Right cardiac atrium (tissue), 5 donors: ENCODE measurements at regions not wholly inside any gene's neighbourhood (a gene's known extent, or its start where the extent isn't known, plus 50 kb on each side); places are given as distances from the start of the nearest gene placed in this dataset.

Experiments used
- ATAC-seq, 2 donors: fragments of 200-7000 bp; cut with Tn5 transposase; one replicate each; pipeline versions ENCODE4 v1.8.0 to v1.9.1; 2020; ENCODE audit warnings: moderate library complexity in 2 of 2, mild to moderate bottlenecking in 1 of 2
- DNase-seq, 3 donors: peaks; one replicate each; pipeline ENCODE4 v3.0.0-alpha.2; 2020
- H3K27ac ChIP-seq: one replicate; pipeline ENCODE4 v1.5.1; 2013; ENCODE audit warnings: mild to moderate bottlenecking, low read length, control low read depth, moderate library complexity
- H3K27me3 ChIP-seq: one replicate; pipeline ENCODE4 v1.6.1; 2013; ENCODE audit not compliant: control insufficient read depth, insufficient read depth
- H3K4me1 ChIP-seq: one replicate; pipeline ENCODE4 v1.6.1; 2013; ENCODE audit warnings: low read length; ENCODE audit not compliant: control insufficient read depth, insufficient read depth
- H3K4me3 ChIP-seq: one replicate; pipeline ENCODE4 v1.5.1; 2013; ENCODE audit warnings: low read length, control low read depth
- H3K9me3 ChIP-seq: one replicate; pipeline ENCODE4 v1.6.1; 2013; ENCODE audit warnings: low read length; ENCODE audit not compliant: control insufficient read depth
- WGBS: extraction: QIAGEN DNeasy Blood & Tissue Kit; methylation state at CpG from one replicate; pipeline ENCODE4 v1.1.7; 2013; 5-methylcytosine and 5-hydroxymethylcytosine counted together
- intact Hi-C, 4 donors: fragments of 100-400 bp; cut with DNase I; formaldehyde crosslinking; loops; one replicate each; pipeline versions ENCODE4 v1.11.0 to v1.14.0; 2022 to 2023
- donor health status: healthy with polysubstance abuse.
- donor health status: DM: no; HTN: yes; CAD: no.
- donor health status: DM: no; HTN: no; CAD: no.
- donor health status: DM: no; HTN: yes; CAD: no; lungs with severe emphysema.
- donor health status: DM: yes; HTN: yes; CAD: no.

- Histone ChIP-seq H3K4me3 (no peak overlapping the region), H3K27ac (no peak overlapping the region), H3K27me3 (no peaks in the 10 kb centered on the region), H3K9me3 (no peaks in the 10 kb centered on the region), H3K4me1 (no peaks in the 10 kb centered on the region)
- ATAC-seq = no peak
- 63% methylated on average over 1 of the region's 1 CpG for WGBS
- intact Hi-C loops = no loop called here
- no peak for DNase-seq
These were observed 157.3 kb upstream of the CTNNA2 start for GRCh38 chr2:79355569-79355968.

- intact Hi-C loops = no loop called here
- Histone ChIP-seq H3K4me1 (no peaks in the 10 kb centered on the region), H3K27ac (no peak overlapping the region), H3K4me3 (no peak overlapping the region), H3K9me3 (no peaks in the 10 kb centered on the region), H3K27me3 (no peaks in the 10 kb centered on the region)
- DNase-seq = no peak
- no peak for ATAC-seq
These were observed 167.9 kb upstream of the REG3A start for GRCh38 chr2:79327460-79327859.

GRCh38 chr2:79320871-79321270, 161.3 kb upstream of the REG3A start:
- WGBS = 83% methylated on average over 1 of the region's 1 CpG
- DNase-seq = no peak
- intact Hi-C loops = no loop called here
- Histone ChIP-seq H3K27ac (no peak overlapping the region), H3K9me3 (no peaks in the 10 kb centered on the region), H3K4me1 (no peaks in the 10 kb centered on the region), H3K4me3 (no peak overlapping the region), H3K27me3 (no peaks in the 10 kb centered on the region)
- no peak for ATAC-seq

- DNase-seq (no peak), ATAC-seq (no peak)
- intact Hi-C loops = no loop called here
- Histone ChIP-seq H3K4me1 (no peaks in the 10 kb centered on the region), H3K27me3 (no peaks in the 10 kb centered on the region), H3K27ac (no peak overlapping the region), H3K4me3 (no peak overlapping the region), H3K9me3 (no peaks in the 10 kb centered on the region)
- WGBS = 75% methylated on average over 2 of the region's 2 CpGs
These were observed 135.4 kb upstream of the REG3A start for GRCh38 chr2:79294994-79295393.

- WGBS = 76% methylated on average over 1 of the region's 1 CpG
These were observed 133.4 kb upstream of the REG3A start for GRCh38 chr2:79292958-79293315.

GRCh38 chr2:79292239-79292957, 132.8 kb upstream of the REG3A start:
- no peaks in the 10 kb centered on the region for H3K27me3 ChIP-seq
- no peak for DNase-seq
- no peak overlapping the region for H3K4me3 ChIP-seq
- H3K9me3 ChIP-seq = no peaks in the 10 kb centered on the region
- intact Hi-C loops = no loop called here
- WGBS = 40% methylated on average over 1 of the region's 1 CpG
- ATAC-seq = no peak
- H3K27ac ChIP-seq = no peak overlapping the region
- H3K4me1 ChIP-seq = no peaks in the 10 kb centered on the region

More at GRCh38 chr2:79292958-79293315, 133.4 kb upstream of the REG3A start:
- Histone ChIP-seq H3K4me1 (no peaks in the 10 kb centered on the region), H3K4me3 (no peak overlapping the region), H3K9me3 (no peaks in the 10 kb centered on the region), H3K27me3 (no peaks in the 10 kb centered on the region), H3K27ac (no peak overlapping the region)
- intact Hi-C loops = no loop called here
- DNase-seq (no peak), ATAC-seq (no peak)

- intact Hi-C loops = no loop called here
- H3K27ac ChIP-seq = no peak overlapping the region
- H3K27me3 ChIP-seq = no peaks in the 10 kb centered on the region
- ATAC-seq (no peak), DNase-seq (no peak)
- H3K9me3 ChIP-seq = no peaks in the 10 kb centered on the region
- WGBS = 90% methylated on average over 3 of the region's 3 CpGs
- H3K4me3 ChIP-seq = no peak overlapping the region
- no peaks in the 10 kb centered on the region for H3K4me1 ChIP-seq
These were observed 116.3 kb upstream of the REG3A start for GRCh38 chr2:79275863-79276262.

- H3K4me1 ChIP-seq = no peaks in the 10 kb centered on the region
- DNase-seq (no peak), ATAC-seq (no peak)
- H3K4me3 ChIP-seq = no peak overlapping the region
- no peaks in the 10 kb centered on the region for H3K27me3 ChIP-seq
- WGBS = 65% methylated on average over 2 of the region's 2 CpGs
- no peaks in the 10 kb centered on the region for H3K9me3 ChIP-seq
- intact Hi-C loops = no loop called here
- H3K27ac ChIP-seq = no peak overlapping the region
These were observed 115.6 kb upstream of the REG3A start for GRCh38 chr2:79275197-79275596.

GRCh38 chr2:79272616-79273015, 113.1 kb upstream of the REG3A start:
- DNase-seq (no peak), ATAC-seq (no peak)
- H3K4me3 ChIP-seq = no peak overlapping the region
- no peaks in the 10 kb centered on the region for H3K9me3 ChIP-seq
- no peaks in the 10 kb centered on the region for H3K4me1 ChIP-seq
- intact Hi-C loops = no loop called here
- no peak overlapping the region for H3K27ac ChIP-seq
- no peaks in the 10 kb centered on the region for H3K27me3 ChIP-seq

GRCh38 chr2:79271456-79271855, 111.9 kb upstream of the REG3A start:
- no peak for ATAC-seq
- Histone ChIP-seq H3K9me3 (no peaks in the 10 kb centered on the region), H3K27me3 (no peaks in the 10 kb centered on the region), H3K4me1 (no peaks in the 10 kb centered on the region), H3K4me3 (no peak overlapping the region), H3K27ac (no peak overlapping the region)
- DNase-seq = no peak
- WGBS = 27% methylated on average over 3 of the region's 3 CpGs
- intact Hi-C loops = no loop called here

GRCh38 chr2:79260848-79261247, 101.3 kb upstream of the REG3A start:
- no peak overlapping the region for H3K4me3 ChIP-seq
- H3K27me3 ChIP-seq = no peaks in the 10 kb centered on the region

GRCh38 chr2:79259959-79260358, 100.4 kb upstream of the REG3A start:
- Histone ChIP-seq H3K27me3 (no peaks in the 10 kb centered on the region), H3K4me1 (no peaks in the 10 kb centered on the region), H3K9me3 (no peaks in the 10 kb centered on the region), H3K27ac (no peak overlapping the region), H3K4me3 (no peak overlapping the region)
- intact Hi-C loops = no loop called here
- DNase-seq (no peak), ATAC-seq (no peak)
- WGBS = 42% methylated on average over 1 of the region's 1 CpG

More at GRCh38 chr2:79260848-79261247, 101.3 kb upstream of the REG3A start:
- no peak overlapping the region for H3K27ac ChIP-seq
- no peak for DNase-seq
- WGBS = 84% methylated on average over 2 of the region's 2 CpGs
- intact Hi-C loops = no loop called here
- H3K4me1 ChIP-seq = no peaks in the 10 kb centered on the region
- ATAC-seq = no peak
- no peaks in the 10 kb centered on the region for H3K9me3 ChIP-seq
